GM18951 (cell line): ENCODE measurements at regions not wholly inside any gene's neighbourhood (a gene's known extent, or its start where the extent isn't known, plus 50 kb on each side); places are given as distances from the start of the nearest gene placed in this dataset.

Experiments used
- POLR2A ChIP-seq: IDR thresholded peaks from 4 replicates; pipeline ENCODE4 v1.6.1; 2011; ENCODE audit warnings: mild to moderate bottlenecking; ENCODE audit not compliant: insufficient read length, insufficient read depth; ENCODE audit errors: extremely low read depth
- in situ Hi-C: fragments of 300-500 bp; cut with MboI; formaldehyde crosslinking; loops from one replicate; pipeline ENCODE4 v1.12.0; 2022; ENCODE audit warnings: low sequenced_read_pairs, mixed read lengths, inconsistent platforms; ENCODE audit not compliant: unreplicated experiment

GRCh38 chr10:83372646-83373045 lies 766.7 kb upstream of the GHITM start:
- in situ Hi-C loops = no loop called here
- no peak for TF ChIP-seq POLR2A

- no peak for TF ChIP-seq POLR2A
- in situ Hi-C loops = no loop called here
Measured at GRCh38 chr10:83373671-83374070, 765.6 kb upstream of the GHITM start.

- no peak for TF ChIP-seq POLR2A
- in situ Hi-C loops = no loop called here
Measured at GRCh38 chr10:83374741-83375140, 764.6 kb upstream of the GHITM start.

- in situ Hi-C loops = no loop called here
- no peak for TF ChIP-seq POLR2A
Measured at GRCh38 chr10:83375274-83375673, 764.0 kb upstream of the GHITM start.

- TF ChIP-seq POLR2A = no peak
- in situ Hi-C loops = no loop called here
Measured at GRCh38 chr10:83397806-83398205, 741.5 kb upstream of the GHITM start.

GRCh38 chr10:83410570-83410969 lies 728.7 kb upstream of the GHITM start:
- TF ChIP-seq POLR2A = no peak
- in situ Hi-C loops = no loop called here

GRCh38 chr10:83425306-83425705 lies 714.0 kb upstream of the GHITM start:
- in situ Hi-C loops = no loop called here
- no peak for TF ChIP-seq POLR2A

GRCh38 chr10:83427101-83427500 lies 712.2 kb upstream of the GHITM start:
- TF ChIP-seq POLR2A = no peak

GRCh38 chr10:83432261-83433045 lies 706.9 kb upstream of the GHITM start:
- TF ChIP-seq POLR2A = no peak
- in situ Hi-C loops = no loop called here

More at GRCh38 chr10:83427101-83427500, 712.2 kb upstream of the GHITM start:
- in situ Hi-C loops = no loop called here

- TF ChIP-seq POLR2A = no peak
- in situ Hi-C loops = no loop called here
Measured at GRCh38 chr10:83433705-83434104, 705.6 kb upstream of the GHITM start.

GRCh38 chr10:83448013-83448412 lies 691.3 kb upstream of the GHITM start:
- in situ Hi-C loops = no loop called here
- no peak for TF ChIP-seq POLR2A

- no peak for TF ChIP-seq POLR2A
- in situ Hi-C loops = no loop called here
Measured at GRCh38 chr10:83458611-83459010, 680.7 kb upstream of the GHITM start.

- no peak for TF ChIP-seq POLR2A
- in situ Hi-C loops = no loop called here
Measured at GRCh38 chr10:83459124-83459523, 680.2 kb upstream of the GHITM start.

GRCh38 chr10:83469728-83470331 lies 669.5 kb upstream of the GHITM start:
- no peak for TF ChIP-seq POLR2A
- in situ Hi-C loops = no loop called here
